ENCODE measurements at regions not wholly inside any gene's neighbourhood (a gene's known extent, or its start where the extent isn't known, plus 50 kb on each side); places are given as distances from the start of the nearest gene placed in this dataset.

DNA sequence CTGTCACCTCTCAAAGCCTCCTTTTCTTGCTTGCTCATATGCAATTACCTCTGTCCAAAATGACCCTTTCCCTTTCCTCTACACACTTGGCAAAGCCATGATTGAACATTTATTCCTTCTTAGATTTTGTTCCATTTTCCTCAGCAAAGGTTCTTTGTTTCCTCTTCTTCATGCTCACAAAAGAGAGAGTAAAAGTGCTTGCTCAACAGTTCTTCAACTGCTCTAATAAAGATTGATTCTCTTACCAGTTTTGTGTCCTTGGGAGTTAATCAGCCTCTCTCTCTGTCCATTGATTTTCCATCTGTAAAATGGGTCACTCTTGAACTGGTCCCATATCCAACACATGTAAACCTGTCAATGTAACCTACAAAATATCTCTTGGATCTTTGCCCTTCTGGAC is 186.4 kb downstream of the WNT5A start:
- Histone ChIP-seq H4K12ac (ENCODE audit: low read depth, low read length) (no peak overlapping the region), H3K27me3 (ENCODE audit: insufficient read depth, low read length) (no peaks in the 10 kb centered on the region), H3K18ac (ENCODE audit: low read length) (no peak overlapping the region), H3K27ac (ENCODE audit: low read depth, low read length) (no peak overlapping the region), H4K91ac (ENCODE audit: low read depth, low read length) (no peak overlapping the region), H3K4me1 (ENCODE audit: control insufficient read depth in 1 of 2, insufficient read depth in 2 of 2, low read length in 2 of 2) (no peaks in the 10 kb centered on the region), H2BK12ac (ENCODE audit: low read length) (no peak overlapping the region), H2BK120ac (ENCODE audit: insufficient read depth, low read length, poor library complexity) (no peak overlapping the region), H3K4me2 (ENCODE audit: low read length) (no peak overlapping the region), H3K9me3 (ENCODE audit: insufficient read depth, low read depth, low read length) (no peaks in the 10 kb centered on the region), H3K14ac (ENCODE audit: low read length) (no peak overlapping the region), H2AK5ac (ENCODE audit: low read length) (no peak overlapping the region), H3K4ac (ENCODE audit: low read depth, low read length) (no peak overlapping the region), H3K36me3 (ENCODE audit: control insufficient read depth in 1 of 2, insufficient read depth in 2 of 2, low read length in 2 of 2) (no peaks in the 10 kb centered on the region), H3K23ac (ENCODE audit: low read length) (no peak overlapping the region), H3K4me3 (ENCODE audit: low read depth, low read length) (no peak overlapping the region), H3K79me1 (ENCODE audit: low read length) (no peaks in the 10 kb centered on the region), H2AFZ (ENCODE audit: insufficient read depth, low read length, poor library complexity) (no peak overlapping the region), H2BK5ac (ENCODE audit: low read depth, low read length, poor library complexity) (no peak overlapping the region), H4K8ac (ENCODE audit: low read depth, low read length) (no peak overlapping the region), H3K9ac (ENCODE audit: low read length) (no peak overlapping the region), H3K79me2 (ENCODE audit: control insufficient read depth, insufficient read depth, low read length, poor library complexity) (no peaks in the 10 kb centered on the region)
- DNase-seq = no peak

DNA sequence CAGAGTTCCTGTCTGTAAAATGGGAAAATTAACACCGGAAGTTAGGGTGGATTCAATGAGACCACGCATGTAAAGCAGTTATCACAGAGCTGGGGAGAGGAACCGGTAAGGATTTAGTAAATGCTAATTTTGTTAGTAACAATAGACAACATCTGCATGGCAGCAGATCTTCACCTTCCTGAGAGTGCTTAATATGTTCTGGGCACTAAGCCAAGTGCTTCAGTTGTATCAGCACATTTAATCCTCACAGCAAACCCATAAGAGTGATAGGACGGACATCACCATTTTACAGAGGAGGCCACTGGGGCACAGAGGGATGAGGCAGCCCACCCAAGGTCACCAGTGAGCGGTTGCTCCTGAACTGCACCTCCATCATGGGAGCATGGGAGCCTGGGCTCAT is 189.4 kb downstream of the WNT5A start:
- H3K4ac ChIP-seq (ENCODE audit: low read depth, low read length) = no peak overlapping the region
- H4K91ac ChIP-seq (ENCODE audit: low read depth, low read length) = no peak overlapping the region
- H2AFZ ChIP-seq (ENCODE audit: insufficient read depth, low read length, poor library complexity) = no peak overlapping the region
- H3K79me1 ChIP-seq (ENCODE audit: low read length) = no peaks in the 10 kb centered on the region
- DNase-seq = no peak
- no peaks in the 10 kb centered on the region for H3K27me3 ChIP-seq (ENCODE audit: insufficient read depth, low read length)
- no peaks in the 10 kb centered on the region for H3K36me3 ChIP-seq (ENCODE audit: control insufficient read depth in 1 of 2, insufficient read depth in 2 of 2, low read length in 2 of 2)
- H3K18ac ChIP-seq (ENCODE audit: low read length) = no peak overlapping the region
- no peaks in the 10 kb centered on the region for H3K9me3 ChIP-seq (ENCODE audit: insufficient read depth, low read depth, low read length)
- no peak overlapping the region for H3K9ac ChIP-seq (ENCODE audit: low read length)
- H3K4me3 ChIP-seq (ENCODE audit: low read depth, low read length) = no peak overlapping the region
- H4K12ac ChIP-seq (ENCODE audit: low read depth, low read length) = no peak overlapping the region
- no peak overlapping the region for H3K4me2 ChIP-seq (ENCODE audit: low read length)
- no peak overlapping the region for H3K23ac ChIP-seq (ENCODE audit: low read length)
- no peak overlapping the region for H2BK12ac ChIP-seq (ENCODE audit: low read length)
- WGBS (ENCODE audit: extremely low coverage, insufficient coverage, insufficient read length) = no CpG with 5 or more reads among the region's 5 CpGs
- H4K8ac ChIP-seq (ENCODE audit: low read depth, low read length) = no peak overlapping the region
- H3K79me2 ChIP-seq (ENCODE audit: control insufficient read depth, insufficient read depth, low read length, poor library complexity) = no peaks in the 10 kb centered on the region
- H3K4me1 ChIP-seq (ENCODE audit: control insufficient read depth in 1 of 2, insufficient read depth in 2 of 2, low read length in 2 of 2) = peaks cover 0 to 1% of the 10 kb centered on the region in 2 experiments
- H2BK5ac ChIP-seq (ENCODE audit: low read depth, low read length, poor library complexity) = no peak overlapping the region
- H2BK120ac ChIP-seq (ENCODE audit: insufficient read depth, low read length, poor library complexity) = no peak overlapping the region
- H3K14ac ChIP-seq (ENCODE audit: low read length) = no peak overlapping the region
- H2AK5ac ChIP-seq (ENCODE audit: low read length) = no peak overlapping the region
- H3K27ac ChIP-seq (ENCODE audit: low read depth, low read length) = no peak overlapping the region

DNA sequence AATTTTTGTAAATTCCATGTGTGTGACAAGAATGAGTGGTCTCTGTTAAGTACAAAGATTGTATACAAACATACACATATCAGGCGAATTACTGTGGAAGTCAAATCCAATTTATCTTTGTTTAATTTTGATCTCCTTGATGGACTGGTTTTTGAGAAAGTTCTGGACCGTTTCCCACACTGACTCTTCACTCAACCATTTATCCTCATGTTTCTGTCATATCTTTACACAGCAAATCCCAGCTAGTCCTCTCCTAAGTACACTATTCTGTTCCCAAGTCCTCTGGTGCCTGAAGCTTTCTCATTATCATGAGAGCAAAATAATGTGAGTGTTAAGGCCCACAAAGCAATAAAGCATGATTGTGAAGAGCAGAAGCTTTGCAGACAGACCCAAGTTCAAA is 189.9 kb downstream of the WNT5A start:
- Histone ChIP-seq H3K4me3 (ENCODE audit: low read depth, low read length) (no peak overlapping the region), H3K79me2 (ENCODE audit: control insufficient read depth, insufficient read depth, low read length, poor library complexity) (no peaks in the 10 kb centered on the region), H2BK5ac (ENCODE audit: low read depth, low read length, poor library complexity) (no peak overlapping the region), H4K91ac (ENCODE audit: low read depth, low read length) (no peak overlapping the region), H3K36me3 (ENCODE audit: control insufficient read depth in 1 of 2, insufficient read depth in 2 of 2, low read length in 2 of 2) (no peaks in the 10 kb centered on the region), H3K27ac (ENCODE audit: low read depth, low read length) (no peak overlapping the region), H3K4me2 (ENCODE audit: low read length) (no peak overlapping the region), H3K9ac (ENCODE audit: low read length) (no peak overlapping the region), H2BK12ac (ENCODE audit: low read length) (no peak overlapping the region), H3K18ac (ENCODE audit: low read length) (no peak overlapping the region), H4K8ac (ENCODE audit: low read depth, low read length) (no peak overlapping the region), H3K9me3 (ENCODE audit: insufficient read depth, low read depth, low read length) (no peaks in the 10 kb centered on the region), H3K23ac (ENCODE audit: low read length) (no peak overlapping the region), H3K14ac (ENCODE audit: low read length) (no peak overlapping the region), H3K4me1 (ENCODE audit: control insufficient read depth in 1 of 2, insufficient read depth in 2 of 2, low read length in 2 of 2) (peaks cover 0 to 6% of the 10 kb centered on the region in 2 experiments), H3K79me1 (ENCODE audit: low read length) (no peaks in the 10 kb centered on the region), H2BK120ac (ENCODE audit: insufficient read depth, low read length, poor library complexity) (no peak overlapping the region), H2AFZ (ENCODE audit: insufficient read depth, low read length, poor library complexity) (no peak overlapping the region), H4K12ac (ENCODE audit: low read depth, low read length) (no peak overlapping the region), H3K27me3 (ENCODE audit: insufficient read depth, low read length) (no peaks in the 10 kb centered on the region), H3K4ac (ENCODE audit: low read depth, low read length) (no peak overlapping the region), H2AK5ac (ENCODE audit: low read length) (no peak overlapping the region)
- DNase-seq = no peak
- no CpG with 5 or more reads among the region's 2 CpGs for WGBS (ENCODE audit: extremely low coverage, insufficient coverage, insufficient read length)

DNA sequence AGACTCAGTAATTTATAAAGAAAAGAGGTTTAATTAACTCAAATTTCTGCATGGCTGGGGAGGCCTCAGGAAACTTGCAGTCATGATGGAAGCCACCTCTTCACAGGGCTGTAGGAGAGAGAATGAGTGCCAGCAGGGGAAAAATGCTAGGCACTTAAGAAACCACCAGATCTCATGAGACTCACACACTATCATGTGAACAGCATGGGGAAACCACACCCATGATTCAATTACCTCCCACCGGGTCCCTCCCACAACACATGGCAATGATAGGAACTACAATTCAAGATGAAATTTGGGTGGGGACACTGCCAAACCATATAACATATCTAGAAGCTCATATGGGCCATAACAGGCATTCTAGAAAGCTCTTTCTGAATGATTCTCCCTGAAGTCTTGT is 190.3 kb downstream of the WNT5A start:
- H2AFZ ChIP-seq (ENCODE audit: insufficient read depth, low read length, poor library complexity) = no peak overlapping the region
- H3K4me1 ChIP-seq (ENCODE audit: control insufficient read depth in 1 of 2, insufficient read depth in 2 of 2, low read length in 2 of 2) = peaks cover 0 to 7% of the 10 kb centered on the region in 2 experiments
- H3K4ac ChIP-seq (ENCODE audit: low read depth, low read length) = no peak overlapping the region
- no peak overlapping the region for H2AK5ac ChIP-seq (ENCODE audit: low read length)
- no peaks in the 10 kb centered on the region for H3K79me1 ChIP-seq (ENCODE audit: low read length)
- no peak overlapping the region for H4K8ac ChIP-seq (ENCODE audit: low read depth, low read length)
- H3K18ac ChIP-seq (ENCODE audit: low read length) = no peak overlapping the region
- no CpG with 5 or more reads among the region's 1 CpG for WGBS (ENCODE audit: extremely low coverage, insufficient coverage, insufficient read length)
- H3K4me2 ChIP-seq (ENCODE audit: low read length) = no peak overlapping the region
- no peak overlapping the region for H4K91ac ChIP-seq (ENCODE audit: low read depth, low read length)
- H3K36me3 ChIP-seq (ENCODE audit: control insufficient read depth in 1 of 2, insufficient read depth in 2 of 2, low read length in 2 of 2) = no peaks in the 10 kb centered on the region
- H2BK12ac ChIP-seq (ENCODE audit: low read length) = no peak overlapping the region
- H2BK120ac ChIP-seq (ENCODE audit: insufficient read depth, low read length, poor library complexity) = no peak overlapping the region
- H3K79me2 ChIP-seq (ENCODE audit: control insufficient read depth, insufficient read depth, low read length, poor library complexity) = no peaks in the 10 kb centered on the region
- H4K12ac ChIP-seq (ENCODE audit: low read depth, low read length) = no peak overlapping the region
- H3K23ac ChIP-seq (ENCODE audit: low read length) = no peak overlapping the region
- DNase-seq = no peak
- no peaks in the 10 kb centered on the region for H3K27me3 ChIP-seq (ENCODE audit: insufficient read depth, low read length)
- no peak overlapping the region for H3K4me3 ChIP-seq (ENCODE audit: low read depth, low read length)
- no peaks in the 10 kb centered on the region for H3K9me3 ChIP-seq (ENCODE audit: insufficient read depth, low read depth, low read length)
- H3K9ac ChIP-seq (ENCODE audit: low read length) = no peak overlapping the region
- H3K27ac ChIP-seq (ENCODE audit: low read depth, low read length) = no peak overlapping the region
- no peak overlapping the region for H2BK5ac ChIP-seq (ENCODE audit: low read depth, low read length, poor library complexity)
- H3K14ac ChIP-seq (ENCODE audit: low read length) = no peak overlapping the region
